ENCODE measurements at regions not wholly inside any gene's neighbourhood (a gene's known extent, or its start where the extent isn't known, plus 50 kb on each side); places are given as distances from the start of the nearest gene placed in this dataset.

DNA sequence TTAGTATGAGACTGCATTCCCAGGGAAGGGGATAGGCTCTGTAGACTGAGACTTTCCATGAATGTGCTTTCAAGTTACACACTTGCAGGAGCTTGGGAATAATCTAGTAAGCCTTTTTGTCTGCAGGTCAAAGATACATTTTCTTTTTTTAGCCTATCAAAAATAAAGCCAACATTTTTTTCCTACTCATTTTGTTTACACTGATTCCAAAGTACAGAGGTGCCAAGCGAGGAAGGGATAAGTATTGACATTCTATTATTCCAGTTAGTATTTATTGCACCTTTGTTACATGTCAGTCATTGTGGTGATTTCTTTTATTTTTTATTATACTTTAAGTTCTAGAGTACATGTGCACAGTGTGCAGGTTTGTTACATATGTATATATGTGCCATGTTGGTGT, 413.0 kb upstream of the CHORDC1 start:
- intact Hi-C loops (cut with micrococcal nuclease; ENCODE audit: unreplicated experiment) (no loop called here), in situ Hi-C loops (cut with HindIII; ENCODE audit: low pct_unique_long_range_greater_than_20kb, low sequenced_read_pairs) (no loop called here)
- Histone ChIP-seq H3K27me3 (ENCODE audit: control insufficient read depth, insufficient read depth, low read length) (no peaks in the 10 kb centered on the region), H3K4me1 (ENCODE audit: control insufficient read depth, insufficient read depth, low read length) (no peaks in the 10 kb centered on the region), H3K9me3 (ENCODE audit: control insufficient read depth, insufficient read depth, low read depth, low read length) (no peaks in the 10 kb centered on the region), H3K4me3 (ENCODE audit: low read depth in 2 of 2, low read length in 2 of 2) (no peak overlapping the region), H3K27ac (ENCODE audit: low read length) (no peak overlapping the region), H3K36me3 (ENCODE audit: control insufficient read depth, insufficient read depth, low read length) (no peaks in the 10 kb centered on the region)
- DNase-seq (ENCODE audit: low read depth, low spot score) (no peak), ATAC-seq (no peak)
- ChIA-PET POLR2A (no interaction called here), CTCF (no interaction called here)
- no peak for TF ChIP-seq POLR2AphosphoS5 (IDR thresholded peaks at IDR 0.05; ENCODE audit: low read depth, low read length)
- TF ChIP-seq SIN3A (IDR thresholded peaks at IDR 0.05; ENCODE audit: borderline replicate concordance, insufficient read depth, low read depth, low read length), result no peak
- TF ChIP-seq, protein P1, sequence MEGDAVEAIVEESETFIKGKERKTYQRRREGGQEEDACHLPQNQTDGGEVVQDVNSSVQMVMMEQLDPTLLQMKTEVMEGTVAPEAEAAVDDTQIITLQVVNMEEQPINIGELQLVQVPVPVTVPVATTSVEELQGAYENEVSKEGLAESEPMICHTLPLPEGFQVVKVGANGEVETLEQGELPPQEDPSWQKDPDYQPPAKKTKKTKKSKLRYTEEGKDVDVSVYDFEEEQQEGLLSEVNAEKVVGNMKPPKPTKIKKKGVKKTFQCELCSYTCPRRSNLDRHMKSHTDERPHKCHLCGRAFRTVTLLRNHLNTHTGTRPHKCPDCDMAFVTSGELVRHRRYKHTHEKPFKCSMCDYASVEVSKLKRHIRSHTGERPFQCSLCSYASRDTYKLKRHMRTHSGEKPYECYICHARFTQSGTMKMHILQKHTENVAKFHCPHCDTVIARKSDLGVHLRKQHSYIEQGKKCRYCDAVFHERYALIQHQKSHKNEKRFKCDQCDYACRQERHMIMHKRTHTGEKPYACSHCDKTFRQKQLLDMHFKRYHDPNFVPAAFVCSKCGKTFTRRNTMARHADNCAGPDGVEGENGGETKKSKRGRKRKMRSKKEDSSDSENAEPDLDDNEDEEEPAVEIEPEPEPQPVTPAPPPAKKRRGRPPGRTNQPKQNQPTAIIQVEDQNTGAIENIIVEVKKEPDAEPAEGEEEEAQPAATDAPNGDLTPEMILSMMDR (IDR thresholded peaks at IDR 0.05), result no peak
- BruUV-seq (replicated peaks), result no TSS peak

DNA sequence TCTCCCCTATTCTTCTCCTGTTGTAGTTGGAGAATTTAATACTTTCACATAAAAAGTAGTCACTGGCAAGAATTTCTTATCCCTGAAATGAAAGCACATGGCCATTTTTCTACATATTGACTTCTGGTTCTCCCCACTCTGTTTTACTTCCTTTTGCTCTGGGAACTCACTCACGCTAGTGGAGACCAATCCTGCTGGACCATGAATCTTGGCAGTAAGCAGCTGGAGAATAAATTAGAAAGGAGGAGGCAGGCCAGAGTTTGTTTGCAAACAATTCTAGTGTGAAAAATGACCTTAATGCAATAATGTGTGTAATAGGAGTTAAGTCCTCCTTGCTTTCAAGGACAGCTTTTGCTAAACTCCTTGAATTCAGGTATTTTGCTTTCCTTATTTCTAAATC, 412.3 kb upstream of the CHORDC1 start:
- Histone ChIP-seq H3K4me3 (ENCODE audit: low read depth in 2 of 2, low read length in 2 of 2) (no peak overlapping the region), H3K4me1 (ENCODE audit: control insufficient read depth, insufficient read depth, low read length) (no peaks in the 10 kb centered on the region), H3K36me3 (ENCODE audit: control insufficient read depth, insufficient read depth, low read length) (no peaks in the 10 kb centered on the region), H3K27ac (ENCODE audit: low read length) (no peak overlapping the region), H3K27me3 (ENCODE audit: control insufficient read depth, insufficient read depth, low read length) (no peaks in the 10 kb centered on the region), H3K9me3 (ENCODE audit: control insufficient read depth, insufficient read depth, low read depth, low read length) (no peaks in the 10 kb centered on the region)
- DNase-seq (ENCODE audit: low read depth, low spot score) (no peak), ATAC-seq (no peak)
- ChIA-PET CTCF (no interaction called here), POLR2A (no interaction called here)
- intact Hi-C loops (cut with micrococcal nuclease; ENCODE audit: unreplicated experiment), result no loop called here
- TF ChIP-seq, protein P1 (IDR thresholded peaks at IDR 0.05), result no peak
- TF ChIP-seq, protein P2, sequence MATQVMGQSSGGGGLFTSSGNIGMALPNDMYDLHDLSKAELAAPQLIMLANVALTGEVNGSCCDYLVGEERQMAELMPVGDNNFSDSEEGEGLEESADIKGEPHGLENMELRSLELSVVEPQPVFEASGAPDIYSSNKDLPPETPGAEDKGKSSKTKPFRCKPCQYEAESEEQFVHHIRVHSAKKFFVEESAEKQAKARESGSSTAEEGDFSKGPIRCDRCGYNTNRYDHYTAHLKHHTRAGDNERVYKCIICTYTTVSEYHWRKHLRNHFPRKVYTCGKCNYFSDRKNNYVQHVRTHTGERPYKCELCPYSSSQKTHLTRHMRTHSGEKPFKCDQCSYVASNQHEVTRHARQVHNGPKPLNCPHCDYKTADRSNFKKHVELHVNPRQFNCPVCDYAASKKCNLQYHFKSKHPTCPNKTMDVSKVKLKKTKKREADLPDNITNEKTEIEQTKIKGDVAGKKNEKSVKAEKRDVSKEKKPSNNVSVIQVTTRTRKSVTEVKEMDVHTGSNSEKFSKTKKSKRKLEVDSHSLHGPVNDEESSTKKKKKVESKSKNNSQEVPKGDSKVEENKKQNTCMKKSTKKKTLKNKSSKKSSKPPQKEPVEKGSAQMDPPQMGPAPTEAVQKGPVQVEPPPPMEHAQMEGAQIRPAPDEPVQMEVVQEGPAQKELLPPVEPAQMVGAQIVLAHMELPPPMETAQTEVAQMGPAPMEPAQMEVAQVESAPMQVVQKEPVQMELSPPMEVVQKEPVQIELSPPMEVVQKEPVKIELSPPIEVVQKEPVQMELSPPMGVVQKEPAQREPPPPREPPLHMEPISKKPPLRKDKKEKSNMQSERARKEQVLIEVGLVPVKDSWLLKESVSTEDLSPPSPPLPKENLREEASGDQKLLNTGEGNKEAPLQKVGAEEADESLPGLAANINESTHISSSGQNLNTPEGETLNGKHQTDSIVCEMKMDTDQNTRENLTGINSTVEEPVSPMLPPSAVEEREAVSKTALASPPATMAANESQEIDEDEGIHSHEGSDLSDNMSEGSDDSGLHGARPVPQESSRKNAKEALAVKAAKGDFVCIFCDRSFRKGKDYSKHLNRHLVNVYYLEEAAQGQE (IDR thresholded peaks at IDR 0.05; ENCODE audit: insufficient read depth in 1 of 2, low read depth in 2 of 2, low read length in 1 of 2), result no peak
- no peak for TF ChIP-seq TCF7L2 (IDR thresholded peaks at IDR 0.05; ENCODE audit: low read depth, low read length)
- TF ChIP-seq SIN3A (IDR thresholded peaks at IDR 0.05; ENCODE audit: borderline replicate concordance, insufficient read depth, low read depth, low read length), result no peak
- no peak for TF ChIP-seq POLR2AphosphoS5 (IDR thresholded peaks at IDR 0.05; ENCODE audit: low read depth, low read length)
- in situ Hi-C loops (cut with HindIII; ENCODE audit: low pct_unique_long_range_greater_than_20kb, low sequenced_read_pairs), result no loop called here
- no TSS peak for BruUV-seq (replicated peaks)

DNA sequence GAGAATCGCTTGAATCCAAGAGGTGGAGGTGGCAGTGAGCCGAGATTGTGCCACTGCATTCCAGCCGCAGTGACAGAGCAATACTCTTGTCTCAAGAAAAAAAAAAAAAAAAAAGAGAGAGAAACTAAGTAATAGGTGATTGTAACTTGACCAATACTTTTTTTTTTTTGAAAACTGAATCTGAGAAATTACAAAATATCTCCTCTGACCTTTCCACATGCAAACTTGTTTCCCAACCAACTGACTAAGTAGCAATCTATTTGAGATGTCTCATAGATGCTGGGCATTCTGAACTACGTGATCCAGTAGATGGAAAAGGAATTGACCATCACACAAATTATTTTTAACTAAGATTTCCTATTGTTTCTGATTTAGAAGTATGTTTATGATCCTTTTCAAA, 407.3 kb upstream of the CHORDC1 start:
- Histone ChIP-seq H3K27ac (ENCODE audit: low read length) (no peak overlapping the region), H3K27me3 (ENCODE audit: control insufficient read depth, insufficient read depth, low read length) (no peaks in the 10 kb centered on the region), H3K4me1 (ENCODE audit: control insufficient read depth, insufficient read depth, low read length) (no peaks in the 10 kb centered on the region), H3K36me3 (ENCODE audit: control insufficient read depth, insufficient read depth, low read length) (no peaks in the 10 kb centered on the region), H3K4me3 (ENCODE audit: low read depth in 2 of 2, low read length in 2 of 2) (no peak overlapping the region), H3K9me3 (ENCODE audit: control insufficient read depth, insufficient read depth, low read depth, low read length) (no peaks in the 10 kb centered on the region)
- DNase-seq (ENCODE audit: low read depth, low spot score) (no peak), ATAC-seq (no peak)
- intact Hi-C loops (cut with micrococcal nuclease; ENCODE audit: unreplicated experiment), result no loop called here
- no TSS peak for BruUV-seq (replicated peaks)
- ChIA-PET CTCF (no interaction called here), POLR2A (no interaction called here)
- in situ Hi-C loops (cut with HindIII; ENCODE audit: low pct_unique_long_range_greater_than_20kb, low sequenced_read_pairs), result no loop called here
- TF ChIP-seq POLR2AphosphoS5 (IDR thresholded peaks at IDR 0.05; ENCODE audit: low read depth, low read length), result no peak
- TF ChIP-seq, protein P2 (IDR thresholded peaks at IDR 0.05; ENCODE audit: insufficient read depth in 1 of 2, low read depth in 2 of 2, low read length in 1 of 2), result no peak
- TF ChIP-seq, protein P1 (IDR thresholded peaks at IDR 0.05), result no peak
- TF ChIP-seq TCF7L2 (IDR thresholded peaks at IDR 0.05; ENCODE audit: low read depth, low read length), result no peak
- no peak for TF ChIP-seq SIN3A (IDR thresholded peaks at IDR 0.05; ENCODE audit: borderline replicate concordance, insufficient read depth, low read depth, low read length)
